ENCODE measurements at regions not wholly inside any gene's neighbourhood (a gene's known extent, or its start where the extent isn't known, plus 50 kb on each side); places are given as distances from the start of the nearest gene placed in this dataset.
A peak's percentile ranks its signal among the peaks of the same experiment; 100 is the strongest.

GRCh38 chr1:232291261-232291660 lies 338.7 kb downstream of the SIPA1L2 start:
- peak in 3 of 8 experiments; percentile 36 to 63 (median 60) for ATAC-seq (replicated peaks in 6 of 8)

DNA sequence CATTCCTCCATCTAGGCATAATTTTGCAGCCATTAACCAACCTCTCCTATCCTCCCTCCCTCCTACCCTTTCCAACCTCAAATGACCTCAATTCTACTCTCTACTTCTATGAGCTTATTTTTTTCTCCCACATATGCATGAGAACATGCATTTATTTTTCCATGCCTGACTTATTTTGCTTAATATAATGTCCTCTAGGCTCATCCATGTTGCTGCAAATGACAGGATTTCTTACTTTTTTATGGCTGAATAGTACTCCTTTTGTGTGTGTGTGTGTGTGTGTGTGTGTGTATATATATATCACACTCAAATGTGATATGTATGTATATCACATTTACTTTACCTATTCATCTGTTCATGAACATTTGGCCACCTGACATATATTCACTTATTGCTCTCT lies 339.4 kb downstream of the SIPA1L2 start:
- in situ Hi-C loops (cut with MboI; ENCODE audit: low pct_unique_long_range_greater_than_20kb in 2 of 9, low sequenced_read_pairs in 9 of 9, unreplicated experiment in 9 of 9), result no loop called here
- ATAC-seq (replicated peaks in 6 of 8), result no peak
- Histone ChIP-seq H3K4me3 (no peak overlapping the region), H3K4me1 (replicated peaks in 1 of 2) (peaks cover 0 to 5% of the 10 kb centered on the region in 2 donors), H3K27ac (no peak overlapping the region)

More at GRCh38 chr1:232291261-232291660, 338.7 kb downstream of the SIPA1L2 start:
- Histone ChIP-seq H3K4me3 (no peak overlapping the region), H3K27ac (no peak overlapping the region), H3K4me1 (replicated peaks in 1 of 2) (peaks cover 0 to 5% of the 10 kb centered on the region in 2 donors)
- WGBS, 10 experiments, result 5 to 94% (median 83%) methylated on average over 1 to 4 of the region's 4 CpGs; no CpG with 5 or more reads in 1 of the 10 experiments
- in situ Hi-C loops (cut with MboI; ENCODE audit: low pct_unique_long_range_greater_than_20kb in 2 of 9, low sequenced_read_pairs in 9 of 9, unreplicated experiment in 9 of 9), result no loop called here

DNA sequence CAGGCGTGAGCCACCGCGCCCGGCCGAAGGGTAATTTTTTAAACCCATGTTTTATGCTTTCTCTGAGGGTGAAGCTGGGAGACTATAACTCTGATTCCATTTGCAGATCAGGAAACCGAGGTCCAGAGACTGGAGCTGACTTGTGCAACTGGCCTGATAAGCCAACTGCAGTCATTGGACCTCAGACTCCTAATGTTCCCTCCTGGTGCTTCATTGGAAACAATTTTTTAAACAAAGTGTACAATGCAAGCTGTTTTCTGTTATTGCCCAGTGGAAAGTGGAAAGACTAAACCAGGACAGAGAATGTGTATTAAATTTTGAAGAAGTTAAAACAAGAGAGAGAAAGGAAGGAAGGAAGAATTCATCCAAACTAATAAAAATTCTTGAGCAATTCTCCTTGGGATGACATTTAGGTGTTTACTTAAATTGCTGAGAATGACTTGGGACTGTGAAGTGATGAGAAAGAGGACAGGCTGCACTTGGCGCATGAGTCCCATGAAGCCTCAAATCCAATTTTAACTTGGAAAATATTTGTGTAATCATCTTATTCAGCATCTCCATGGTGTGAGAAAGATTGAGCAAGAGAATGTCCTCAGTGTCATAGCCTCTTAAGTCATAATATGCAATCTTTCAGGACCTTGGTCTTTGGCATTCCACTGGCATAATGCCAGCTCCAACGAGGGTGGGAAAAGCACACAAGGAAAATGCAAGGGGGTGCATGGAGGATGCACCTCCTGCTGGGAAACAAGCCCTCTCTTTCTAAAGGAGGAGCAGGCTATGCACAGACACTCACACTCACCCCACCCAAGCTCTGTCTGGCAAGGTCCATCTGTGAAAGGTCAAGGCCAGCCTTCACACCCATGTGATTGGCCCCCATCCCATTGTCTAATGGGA lies 342.0 kb downstream of the SIPA1L2 start:
- in situ Hi-C loops (cut with MboI; ENCODE audit: low pct_unique_long_range_greater_than_20kb in 2 of 9, low sequenced_read_pairs in 9 of 9, unreplicated experiment in 9 of 9), result no loop called here

GRCh38 chr1:232285138-232285537 lies 344.8 kb downstream of the SIPA1L2 start:
- no peak overlapping the region for H3K4me3 ChIP-seq
- ATAC-seq (replicated peaks in 6 of 8), result no peak
- no peak overlapping the region for H3K27ac ChIP-seq
- in situ Hi-C loops (cut with MboI; ENCODE audit: low pct_unique_long_range_greater_than_20kb in 2 of 9, low sequenced_read_pairs in 9 of 9, unreplicated experiment in 9 of 9), result no loop called here
- 72 to 100% (median 93%) methylated on average over 2 to 6 of the region's 6 CpGs for whole genome bisulfite sequencing, 10 experiments
- peaks cover 5% of the 10 kb centered on the region in 2 donors for H3K4me1 ChIP-seq (replicated peaks in 1 of 2)

More for the DNA sequence above, 342.0 kb downstream of the SIPA1L2 start:
- ATAC-seq (replicated peaks in 6 of 8), result peak in 6 of 8 experiments; percentile 40 to 89 (median 60)
- peak overlapping the region in 1 of 2 donors; percentile 38 for H3K27ac ChIP-seq
- H3K4me1 ChIP-seq (replicated peaks in 1 of 2), result peaks cover 0 to 5% of the 10 kb centered on the region in 2 donors
- 6 to 100% (median 63%) methylated on average over 1 to 4 of the region's 8 CpGs for WGBS, 10 experiments
- no peak overlapping the region for H3K4me3 ChIP-seq

- H3K4me3 ChIP-seq, result no peak overlapping the region
- peak in 3 of 8 experiments; percentile 11 to 76 (median 14) for ATAC-seq (replicated peaks in 6 of 8)
- 12 to 100% (median 71%) methylated on average over 1 to 4 of the region's 4 CpGs; no CpG with 5 or more reads in 2 of the 10 experiments for WGBS, 10 experiments
- H3K4me1 ChIP-seq (replicated peaks in 1 of 2), result peaks cover 5 to 9% of the 10 kb centered on the region in 2 donors
- no peak overlapping the region for H3K27ac ChIP-seq
- in situ Hi-C loops (cut with MboI; ENCODE audit: low pct_unique_long_range_greater_than_20kb in 2 of 9, low sequenced_read_pairs in 9 of 9, unreplicated experiment in 9 of 9), result no loop called here
These were observed 346.1 kb downstream of the SIPA1L2 start for GRCh38 chr1:232283864-232284263.

- Histone ChIP-seq H3K4me3 (no peak overlapping the region), H3K4me1 (replicated peaks in 1 of 2) (peaks cover 0 to 9% of the 10 kb centered on the region in 2 donors), H3K27ac (no peak overlapping the region)
- ATAC-seq (replicated peaks in 6 of 8), result no peak
- in situ Hi-C loops (cut with MboI; ENCODE audit: low pct_unique_long_range_greater_than_20kb in 2 of 9, low sequenced_read_pairs in 9 of 9, unreplicated experiment in 9 of 9), result no loop called here
- WGBS, 10 experiments, result 70 to 100% (median 86%) methylated on average over 1 of the region's 1 CpG; no CpG with 5 or more reads in 4 of the 10 experiments
These were observed 347.4 kb downstream of the SIPA1L2 start for GRCh38 chr1:232282498-232282897.

GRCh38 chr1:232280910-232281309 lies 349.0 kb downstream of the SIPA1L2 start:
- in situ Hi-C loops (cut with MboI; ENCODE audit: low pct_unique_long_range_greater_than_20kb in 2 of 9, low sequenced_read_pairs in 9 of 9, unreplicated experiment in 9 of 9), result no loop called here
- Histone ChIP-seq H3K27ac (no peak overlapping the region), H3K4me3 (no peak overlapping the region), H3K4me1 (replicated peaks in 1 of 2) (peaks cover 0 to 9% of the 10 kb centered on the region in 2 donors)
- WGBS, 10 experiments, result 59 to 94% (median 68%) methylated on average over 2 to 4 of the region's 4 CpGs; no CpG with 5 or more reads in 1 of the 10 experiments
- ATAC-seq (replicated peaks in 6 of 8), result peak in 1 of 8 experiments; percentile 27

- WGBS, 10 experiments, result 25 to 100% (median 72%) methylated on average over 1 to 3 of the region's 3 CpGs
- Histone ChIP-seq H3K4me1 (replicated peaks in 1 of 2) (peaks cover 0 to 9% of the 10 kb centered on the region in 2 donors), H3K4me3 (no peak overlapping the region), H3K27ac (no peak overlapping the region)
- in situ Hi-C loops (cut with MboI; ENCODE audit: low pct_unique_long_range_greater_than_20kb in 2 of 9, low sequenced_read_pairs in 9 of 9, unreplicated experiment in 9 of 9), result no loop called here
- ATAC-seq (replicated peaks in 6 of 8), result peak in 2 of 8 experiments; percentile 15 to 38
These were observed 350.0 kb downstream of the SIPA1L2 start for GRCh38 chr1:232279909-232280400.

DNA sequence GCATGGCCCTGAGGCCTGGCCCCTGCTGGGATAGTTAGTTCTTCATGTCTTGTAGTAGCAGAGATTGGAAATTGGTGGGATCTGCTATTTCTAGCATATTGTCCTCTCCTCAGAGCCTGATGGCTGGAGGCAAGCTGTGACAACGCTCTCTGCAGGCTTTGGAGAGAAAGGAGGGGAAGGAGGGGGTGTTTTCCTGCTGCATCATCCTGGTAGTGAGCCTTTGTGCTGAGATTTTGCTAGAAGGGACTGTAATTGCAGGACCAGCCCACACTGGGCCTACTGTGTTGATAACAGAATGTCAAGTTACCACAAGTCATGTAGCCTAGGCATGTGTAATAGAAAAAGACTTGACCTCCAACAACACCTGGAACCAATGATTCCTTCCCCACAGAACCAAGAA lies 351.0 kb downstream of the SIPA1L2 start:
- in situ Hi-C loops (cut with MboI; ENCODE audit: low pct_unique_long_range_greater_than_20kb in 2 of 9, low sequenced_read_pairs in 9 of 9, unreplicated experiment in 9 of 9), result no loop called here
- ATAC-seq (replicated peaks in 6 of 8), result no peak
- no peak overlapping the region for H3K27ac ChIP-seq
- no peak overlapping the region for H3K4me3 ChIP-seq
- peaks cover 8 to 12% of the 10 kb centered on the region in 2 donors for H3K4me1 ChIP-seq (replicated peaks in 1 of 2)
- 67 to 100% (median 90%) methylated on average over 1 of the region's 1 CpG; no CpG with 5 or more reads in 6 of the 10 experiments for WGBS, 10 experiments

- Histone ChIP-seq H3K4me1 (replicated peaks in 1 of 2) (peaks cover 12 to 13% of the 10 kb centered on the region in 2 donors), H3K4me3 (no peak overlapping the region), H3K27ac (no peak overlapping the region)
- in situ Hi-C loops (cut with MboI; ENCODE audit: low pct_unique_long_range_greater_than_20kb in 2 of 9, low sequenced_read_pairs in 9 of 9, unreplicated experiment in 9 of 9), result no loop called here
- 20 to 88% (median 80%) methylated on average over 1 of the region's 1 CpG; no CpG with 5 or more reads in 5 of the 10 experiments for WGBS, 10 experiments
- ATAC-seq (replicated peaks in 6 of 8), result no peak
These were observed 353.3 kb downstream of the SIPA1L2 start for GRCh38 chr1:232276651-232277050.

GRCh38 chr1:232274999-232275710 lies 354.8 kb downstream of the SIPA1L2 start:
- H3K4me3 ChIP-seq, result no peak overlapping the region
- no peak for ATAC-seq (replicated peaks in 6 of 8)
- 45 to 100% (median 80%) methylated on average over 2 to 11 of the region's 11 CpGs; no CpG with 5 or more reads in 1 of the 10 experiments for WGBS, 10 experiments
- in situ Hi-C loops (cut with MboI; ENCODE audit: low pct_unique_long_range_greater_than_20kb in 2 of 9, low sequenced_read_pairs in 9 of 9, unreplicated experiment in 9 of 9), result no loop called here
- no peak overlapping the region for H3K27ac ChIP-seq
- H3K4me1 ChIP-seq (replicated peaks in 1 of 2), result peaks cover 8 to 13% of the 10 kb centered on the region in 2 donors

- WGBS, 10 experiments, result 37 to 100% (median 73%) methylated on average over 1 to 4 of the region's 4 CpGs
- in situ Hi-C loops (cut with MboI; ENCODE audit: low pct_unique_long_range_greater_than_20kb in 2 of 9, low sequenced_read_pairs in 9 of 9, unreplicated experiment in 9 of 9), result no loop called here
- no peak overlapping the region for H3K4me3 ChIP-seq
- no peak overlapping the region for H3K27ac ChIP-seq
- H3K4me1 ChIP-seq (replicated peaks in 1 of 2), result peaks cover 4 to 13% of the 10 kb centered on the region in 2 donors
- peak in 1 of 8 experiments; percentile 29 for ATAC-seq (replicated peaks in 6 of 8)
These were observed 355.6 kb downstream of the SIPA1L2 start for GRCh38 chr1:232274236-232274855.

All from motor neuron (in vitro differentiated cells).